ENCODE measurements at regions not wholly inside any gene's neighbourhood (a gene's known extent, or its start where the extent isn't known, plus 50 kb on each side); places are given as distances from the start of the nearest gene placed in this dataset.
"Not testable (repeated sequence)": the region's sequence is repeated elsewhere in the genome, so short reads cannot be mapped to it uniquely, and the experiment has no call there.

GRCh38 chr10:30683496-30683895 lies 53.9 kb upstream of the LYZL2 start:
- no peak overlapping the region for H3K4me3 ChIP-seq
- no peak for DNase-seq (ENCODE audit: low spot score)
- intact Hi-C loops (cut with DNase I) = no loop called here
- WGBS = 79% methylated on average over 10 of the region's 10 CpGs
- H3K27me3 ChIP-seq (replicated peaks; ENCODE audit: insufficient read depth) = no peaks in the 10 kb centered on the region
- TF ChIP-seq POLR2A (IDR thresholded peaks at IDR 0.05) (no peak), CTCF (IDR thresholded peaks at IDR 0.05) (no peak), POLR2AphosphoS5 (IDR thresholded peaks at IDR 0.05) (no peak)
- H3K27ac ChIP-seq = no peak overlapping the region
- no peaks in the 10 kb centered on the region for H3K9me3 ChIP-seq
- no peaks in the 10 kb centered on the region for H3K4me1 ChIP-seq (replicated peaks)
- no peaks in the 10 kb centered on the region for H3K36me3 ChIP-seq

GRCh38 chr10:30682377-30683199 lies 53.0 kb upstream of the LYZL2 start:
- H3K9me3 ChIP-seq; DNase-seq (ENCODE audit: low spot score); H3K4me3 ChIP-seq; H3K4me1 ChIP-seq (replicated peaks); H3K27me3 ChIP-seq (replicated peaks; ENCODE audit: insufficient read depth); H3K36me3 ChIP-seq; H3K27ac ChIP-seq; intact Hi-C loops (cut with DNase I): not testable (repeated sequence)
- WGBS = 61% methylated on average over 9 of the region's 9 CpGs

GRCh38 chr10:30680908-30681307 lies 51.4 kb upstream of the LYZL2 start:
- no peaks in the 10 kb centered on the region for H3K9me3 ChIP-seq
- H3K4me1 ChIP-seq (replicated peaks) = no peaks in the 10 kb centered on the region
- no peaks in the 10 kb centered on the region for H3K36me3 ChIP-seq
- no peaks in the 10 kb centered on the region for H3K27me3 ChIP-seq (replicated peaks; ENCODE audit: insufficient read depth)
- TF ChIP-seq POLR2A (IDR thresholded peaks at IDR 0.05) (no peak), POLR2AphosphoS5 (IDR thresholded peaks at IDR 0.05) (no peak), CTCF (IDR thresholded peaks at IDR 0.05) (no peak)
- intact Hi-C loops (cut with DNase I) = no loop called here
- no peak for DNase-seq (ENCODE audit: low spot score)
- H3K4me3 ChIP-seq = no peak overlapping the region
- no peak overlapping the region for H3K27ac ChIP-seq
- WGBS = 41% methylated on average over 1 of the region's 1 CpG
